ENCODE measurements at regions not wholly inside any gene's neighbourhood (a gene's known extent, or its start where the extent isn't known, plus 50 kb on each side); places are given as distances from the start of the nearest gene placed in this dataset.

DNA sequence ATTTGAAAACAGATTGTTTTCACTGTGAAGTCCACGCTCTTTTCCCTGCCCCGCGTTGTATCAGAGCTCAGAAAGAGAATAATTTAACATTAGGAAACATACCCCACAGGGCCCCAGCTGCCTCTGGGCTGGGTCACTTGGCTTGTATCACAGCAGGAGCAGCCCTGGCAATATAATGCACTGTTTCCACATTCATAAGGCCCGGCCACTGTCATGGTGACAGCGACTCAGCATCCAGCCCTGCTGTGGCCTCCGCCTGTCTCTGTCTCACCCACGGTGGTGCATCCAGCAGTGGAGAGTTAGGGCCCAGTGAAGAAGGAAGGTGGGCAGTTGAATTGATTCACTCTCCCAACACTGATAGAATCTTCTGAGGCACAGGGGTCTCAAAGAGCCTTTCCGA is 188.9 kb downstream of the NSG2 start:
- no peak for DNase-seq (ENCODE audit: low read depth in 2 of 2)

GRCh38 chr5:174235221-174236011 is 189.9 kb downstream of the NSG2 start:
- no peak for DNase-seq (ENCODE audit: low read depth in 2 of 2)

DNA sequence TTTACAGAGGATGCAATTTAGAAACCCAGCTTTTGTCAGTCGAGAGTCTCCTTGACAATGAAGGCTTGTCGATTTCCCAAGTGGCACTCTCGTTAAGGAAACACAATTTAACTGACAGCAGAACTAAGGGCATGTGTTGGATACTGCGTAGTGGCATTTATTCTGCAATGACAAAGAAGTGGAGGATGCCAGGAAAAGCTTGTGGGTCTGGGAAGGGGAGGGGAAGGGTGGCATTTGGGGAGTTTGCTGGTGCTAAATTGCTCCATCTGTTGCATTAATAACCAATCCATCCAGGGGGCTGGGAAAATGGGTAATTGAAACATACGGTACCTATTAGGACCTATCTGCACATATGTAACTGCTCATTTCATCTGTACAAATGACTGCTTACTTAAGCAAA is 190.6 kb downstream of the NSG2 start:
- DNase-seq (ENCODE audit: low read depth in 2 of 2) = no peak

- no peak for DNase-seq (ENCODE audit: low read depth in 2 of 2)
Measured at GRCh38 chr5:174239718-174240117, 194.2 kb downstream of the NSG2 start.

GRCh38 chr5:174242573-174242972 is 197.1 kb downstream of the NSG2 start:
- DNase-seq (ENCODE audit: low read depth in 2 of 2) = no peak

GRCh38 chr5:174243904-174244303 is 198.4 kb downstream of the NSG2 start:
- DNase-seq (ENCODE audit: low read depth in 2 of 2) = no peak

DNA sequence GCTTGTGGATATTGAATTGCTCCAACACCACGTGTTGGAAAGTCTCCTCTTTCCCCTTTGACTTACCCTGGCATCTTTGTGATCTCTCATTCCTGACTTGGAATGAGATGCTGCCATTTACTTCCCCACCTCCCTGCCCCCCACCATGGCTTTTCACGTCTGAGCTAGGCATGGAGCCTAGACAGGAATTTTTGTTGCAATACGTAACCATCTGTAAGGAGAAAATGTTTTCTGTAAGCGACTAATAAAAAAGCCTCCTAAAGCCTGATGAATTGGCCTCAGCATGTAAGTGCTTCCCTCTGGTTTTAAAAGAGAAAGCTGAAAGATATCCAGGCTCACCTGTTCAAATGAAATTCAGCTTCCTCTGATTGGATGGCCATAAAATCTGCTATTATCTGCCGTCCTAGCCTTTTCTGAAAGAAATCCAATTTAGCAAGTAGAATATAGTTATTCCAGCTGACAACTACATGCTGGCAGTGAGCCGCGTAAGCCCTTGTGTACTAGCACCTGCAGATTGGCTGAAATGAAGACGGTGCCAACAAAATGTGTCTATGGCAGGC is 200.1 kb downstream of the NSG2 start:
- DNase-seq (ENCODE audit: low read depth in 2 of 2) = no peak

- no peak for DNase-seq (ENCODE audit: low read depth in 2 of 2)
Measured at GRCh38 chr5:174246743-174247142, 201.2 kb downstream of the NSG2 start.

- DNase-seq (ENCODE audit: low read depth in 2 of 2) = no peak
Measured at GRCh38 chr5:174247301-174247700, 201.8 kb downstream of the NSG2 start.

- DNase-seq (ENCODE audit: low read depth in 2 of 2) = no peak
Measured at GRCh38 chr5:174251305-174252000, 205.9 kb downstream of the NSG2 start.

- no peak for DNase-seq (ENCODE audit: low read depth in 2 of 2)
Measured at GRCh38 chr5:174252121-174252520, 206.6 kb downstream of the NSG2 start.

GRCh38 chr5:174259696-174260420 is 214.4 kb downstream of the NSG2 start:
- DNase-seq (ENCODE audit: low read depth in 2 of 2) = no peak

DNA sequence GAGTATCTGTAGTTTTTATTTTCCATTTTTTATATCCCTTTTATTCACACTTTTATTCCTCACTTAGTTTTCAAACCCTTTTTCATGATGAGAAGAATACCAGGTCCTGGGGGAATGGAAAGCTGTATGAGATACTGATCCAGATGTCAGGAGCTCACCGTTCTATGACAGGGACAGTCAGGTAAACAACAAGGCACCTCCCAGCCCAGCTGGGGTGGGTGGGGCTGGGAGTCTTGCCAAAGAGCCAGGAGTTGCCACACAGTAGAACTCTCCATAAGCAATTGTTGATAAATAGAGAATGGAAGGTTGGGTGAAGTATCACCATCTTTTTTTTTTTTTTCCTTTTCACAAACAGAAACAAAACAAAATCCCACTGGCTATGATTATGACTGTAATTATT is 225.8 kb downstream of the NSG2 start:
- no peak for DNase-seq (ENCODE audit: low read depth in 2 of 2)

- no peak for DNase-seq (ENCODE audit: low read depth in 2 of 2)
Measured at GRCh38 chr5:174272671-174273070, 227.2 kb downstream of the NSG2 start.

DNA sequence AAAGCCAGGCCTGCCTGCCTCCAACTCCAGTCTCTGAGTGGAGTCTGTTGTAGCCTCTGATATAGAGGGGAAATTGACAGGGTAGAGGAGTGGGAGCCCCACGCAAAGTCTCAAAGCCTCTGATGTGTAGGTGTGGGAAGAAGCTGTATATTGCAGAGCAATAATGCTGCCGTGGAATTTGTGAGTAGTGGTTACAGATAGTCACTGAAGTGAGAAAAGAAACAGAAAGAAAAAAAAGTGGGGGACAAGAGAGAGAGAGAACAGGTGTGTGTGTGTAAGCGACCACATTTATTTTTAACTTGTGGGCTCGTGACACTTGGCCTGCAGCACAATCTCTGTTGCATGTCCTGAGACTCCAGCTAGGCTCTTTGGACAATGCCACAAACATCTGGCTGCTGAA is 227.8 kb downstream of the NSG2 start:
- DNase-seq (ENCODE audit: low read depth in 2 of 2) = no peak

GRCh38 chr5:174275959-174276358 is 230.5 kb downstream of the NSG2 start:
- DNase-seq (ENCODE audit: low read depth in 2 of 2) = no peak

- no peak for DNase-seq (ENCODE audit: low read depth in 2 of 2)
Measured at GRCh38 chr5:174281089-174281760, 235.7 kb downstream of the NSG2 start.

GRCh38 chr5:174281855-174282254 is 236.3 kb downstream of the NSG2 start:
- no peak for DNase-seq (ENCODE audit: low read depth in 2 of 2)

DNA sequence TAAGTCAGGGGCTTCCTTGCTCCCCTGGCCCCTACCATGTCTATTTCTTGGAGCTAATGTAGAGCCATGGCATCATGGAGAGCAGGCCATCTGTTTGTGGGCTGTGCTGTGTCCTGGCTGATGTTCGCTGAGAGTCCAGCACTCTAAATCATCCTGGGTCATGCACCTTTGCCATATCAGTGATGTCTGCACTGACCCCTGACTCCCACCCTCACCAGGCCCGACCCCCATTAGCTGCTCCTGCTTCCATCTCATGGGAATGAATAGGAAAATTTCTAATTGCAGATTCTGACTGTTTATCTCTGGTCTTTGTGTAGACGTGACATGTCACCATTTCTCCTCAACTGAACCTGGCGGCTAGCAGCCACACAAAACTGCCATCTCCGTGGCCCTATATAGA is 236.9 kb downstream of the NSG2 start:
- DNase-seq (ENCODE audit: low read depth in 2 of 2) = no peak

- DNase-seq (ENCODE audit: low read depth in 2 of 2) = no peak
Measured at GRCh38 chr5:174283211-174284005, 237.9 kb downstream of the NSG2 start.

DNA sequence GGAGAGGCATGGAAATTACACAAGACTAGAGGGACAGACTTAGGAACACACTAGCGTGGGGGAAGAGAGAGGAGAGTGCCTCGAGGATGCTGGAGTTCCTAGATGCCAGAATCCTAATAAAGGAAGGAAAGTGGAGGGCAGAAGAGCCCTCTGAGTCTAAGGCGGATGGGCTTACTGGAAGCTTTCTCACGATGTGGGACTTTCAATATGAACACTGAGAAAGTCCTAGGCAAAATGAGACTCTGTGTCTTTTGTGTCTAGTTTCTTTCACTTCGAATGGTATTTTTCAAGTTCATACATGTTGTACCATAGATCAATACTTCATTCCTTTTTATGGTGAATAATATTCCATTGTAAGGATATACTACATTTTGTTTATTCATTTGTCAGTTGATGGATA is 239.4 kb downstream of the NSG2 start:
- DNase-seq (ENCODE audit: low read depth in 2 of 2) = no peak

Data from stimulated activated CD8-positive, alpha-beta memory T cell treated with anti-CD3 and anti-CD28 coated beads, Interleukin-2, amount 100 ng/mL, for 1 hour (primary cell).